H1 (cell line): ENCODE measurements at regions not wholly inside any gene's neighbourhood (a gene's known extent, or its start where the extent isn't known, plus 50 kb on each side); places are given as distances from the start of the nearest gene placed in this dataset.

Experiments
- CBX5 ChIP-seq: fragments of 300-800, 300-1000 bp; sonication (generic); IDR thresholded peaks from 2 replicates; pipeline ENCODE4 v1.7.1; 2016; ENCODE audit warnings: antibody characterized with exemption, low read length, low read depth
- EP300 ChIP-seq, 2 experiments: IDR thresholded peaks; 1 replicate in 1 of 2; 2 replicates in 1 of 2; pipeline ENCODE4 v1.6.1; 2011 to 2012; ENCODE audit warnings: low read depth in 2 of 2, low read length in 2 of 2, mild to moderate bottlenecking in 2 of 2, borderline replicate concordance in 1 of 2, inconsistent platforms in 1 of 2, moderate library complexity in 1 of 2
- POLR2A ChIP-seq, 2 experiments: IDR thresholded peaks; 1 replicate in 1 of 2; 2 replicates in 1 of 2; pipeline ENCODE4 v1.6.1; 2011; ENCODE audit warnings: low read depth in 2 of 2, low read length in 2 of 2, mild to moderate bottlenecking in 2 of 2; ENCODE audit errors: control extremely low read depth in 1 of 2
- POLR2AphosphoS5 ChIP-seq: IDR thresholded peaks from 2 replicates; pipeline ENCODE4 v1.6.1; 2011; ENCODE audit warnings: low read depth, low read length
- SP2 ChIP-seq: IDR thresholded peaks from 2 replicates; pipeline ENCODE4 v1.6.1; 2012; ENCODE audit warnings: mild to moderate bottlenecking, low read length, inconsistent platforms
- SUZ12 ChIP-seq: fragments of 200-600 bp; sonication (generic); IDR thresholded peaks from 2 replicates; pipeline ENCODE4 v1.6.1; 2012; ENCODE audit warnings: mild to moderate bottlenecking, inconsistent platforms, low read length, moderate library complexity, mixed read lengths
- TBP ChIP-seq: IDR thresholded peaks from 2 replicates; pipeline ENCODE4 v1.6.1; 2011; ENCODE audit warnings: low read depth, low read length, improper control_type of control experiment
- TF ChIP-seq, protein P1 (sequence below), 3 experiments: IDR thresholded peaks; 1 replicate in 2 of 3; 2 replicates in 1 of 3; pipeline versions ENCODE4 v1.5.1 to v1.6.1; 2011; ENCODE audit warnings: low read length in 3 of 3, mild to moderate bottlenecking in 3 of 3, inconsistent platforms in 2 of 3, low read depth in 1 of 3, moderate library complexity in 1 of 3; ENCODE audit not compliant: insufficient read depth in 1 of 3; ENCODE audit errors: control extremely low read depth in 1 of 3
- TF ChIP-seq, protein P2 (sequence below): IDR thresholded peaks from 2 replicates; pipeline ENCODE4 v1.6.1; 2012; ENCODE audit warnings: inconsistent platforms

DNA sequence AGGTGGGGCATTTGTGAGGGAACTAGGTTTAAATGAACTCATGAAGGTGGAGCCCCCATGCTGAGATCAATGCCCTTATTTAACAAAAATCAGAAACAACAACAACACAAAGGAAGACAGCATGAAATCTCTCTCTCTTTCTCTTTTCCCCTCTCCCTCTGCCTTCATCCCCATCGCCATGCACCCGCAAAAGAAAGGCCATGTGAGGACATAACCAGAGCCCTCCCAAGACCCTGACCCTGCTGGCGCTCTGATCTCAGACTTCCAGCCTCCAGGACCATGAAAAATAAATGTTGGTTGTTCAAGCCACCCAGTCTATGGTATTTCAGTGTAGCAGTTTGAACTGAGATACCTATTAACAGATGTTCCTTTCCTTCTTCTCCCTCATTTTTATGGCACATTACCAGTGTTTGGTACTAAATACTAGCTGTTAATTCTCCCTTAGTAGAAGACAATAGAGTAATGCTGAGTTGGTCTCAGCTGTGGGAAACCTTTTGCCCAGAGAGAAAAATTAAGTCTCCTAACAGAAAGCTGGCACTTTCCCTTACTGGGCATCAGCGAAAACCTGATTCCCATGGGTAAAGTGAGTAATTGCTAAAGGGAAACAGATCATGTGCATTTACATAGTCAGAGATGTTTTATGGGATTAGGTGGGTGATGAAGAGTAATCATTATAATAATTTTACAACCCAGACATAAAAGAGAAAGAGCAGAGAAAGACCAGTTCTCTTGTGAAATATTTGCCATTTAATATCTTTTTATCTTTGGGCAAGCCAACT lies 264.0 kb upstream of the PLEKHG7 start:
- no peak for TF ChIP-seq POLR2A (IDR thresholded peaks at IDR 0.05; ENCODE audit: control extremely low read depth in 1 of 2, low read depth in 2 of 2, low read length in 2 of 2)
- TF ChIP-seq, protein P1, sequence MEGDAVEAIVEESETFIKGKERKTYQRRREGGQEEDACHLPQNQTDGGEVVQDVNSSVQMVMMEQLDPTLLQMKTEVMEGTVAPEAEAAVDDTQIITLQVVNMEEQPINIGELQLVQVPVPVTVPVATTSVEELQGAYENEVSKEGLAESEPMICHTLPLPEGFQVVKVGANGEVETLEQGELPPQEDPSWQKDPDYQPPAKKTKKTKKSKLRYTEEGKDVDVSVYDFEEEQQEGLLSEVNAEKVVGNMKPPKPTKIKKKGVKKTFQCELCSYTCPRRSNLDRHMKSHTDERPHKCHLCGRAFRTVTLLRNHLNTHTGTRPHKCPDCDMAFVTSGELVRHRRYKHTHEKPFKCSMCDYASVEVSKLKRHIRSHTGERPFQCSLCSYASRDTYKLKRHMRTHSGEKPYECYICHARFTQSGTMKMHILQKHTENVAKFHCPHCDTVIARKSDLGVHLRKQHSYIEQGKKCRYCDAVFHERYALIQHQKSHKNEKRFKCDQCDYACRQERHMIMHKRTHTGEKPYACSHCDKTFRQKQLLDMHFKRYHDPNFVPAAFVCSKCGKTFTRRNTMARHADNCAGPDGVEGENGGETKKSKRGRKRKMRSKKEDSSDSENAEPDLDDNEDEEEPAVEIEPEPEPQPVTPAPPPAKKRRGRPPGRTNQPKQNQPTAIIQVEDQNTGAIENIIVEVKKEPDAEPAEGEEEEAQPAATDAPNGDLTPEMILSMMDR (IDR thresholded peaks at IDR 0.05; ENCODE audit: control extremely low read depth in 1 of 3, insufficient read depth in 1 of 3, low read depth in 1 of 3, low read length in 3 of 3) = no peak
- TF ChIP-seq SUZ12 = no peak
- no peak for TF ChIP-seq CBX5
- TF ChIP-seq POLR2AphosphoS5 = no peak
- TF ChIP-seq, protein P2, sequence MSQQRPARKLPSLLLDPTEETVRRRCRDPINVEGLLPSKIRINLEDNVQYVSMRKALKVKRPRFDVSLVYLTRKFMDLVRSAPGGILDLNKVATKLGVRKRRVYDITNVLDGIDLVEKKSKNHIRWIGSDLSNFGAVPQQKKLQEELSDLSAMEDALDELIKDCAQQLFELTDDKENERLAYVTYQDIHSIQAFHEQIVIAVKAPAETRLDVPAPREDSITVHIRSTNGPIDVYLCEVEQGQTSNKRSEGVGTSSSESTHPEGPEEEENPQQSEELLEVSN = no peak
- TF ChIP-seq EP300 (IDR thresholded peaks at IDR 0.05; ENCODE audit: borderline replicate concordance in 1 of 2, low read depth in 2 of 2, low read length in 2 of 2) = no peak
- no peak for TF ChIP-seq SP2
- no peak for TF ChIP-seq TBP
